ENCODE measurements at regions not wholly inside any gene's neighbourhood (a gene's known extent, or its start where the extent isn't known, plus 50 kb on each side); places are given as distances from the start of the nearest gene placed in this dataset.

- TF ChIP-seq CTCF (conservative IDR thresholded peaks at IDR 0.05 in 1 of 2, IDR thresholded peaks at IDR 0.05 in 1 of 2; ENCODE audit: extremely low read depth in 1 of 2, insufficient read depth in 1 of 2, low read depth in 1 of 2, low read length in 2 of 2) = no peak
- TF ChIP-seq EZH2 (IDR thresholded peaks at IDR 0.05; ENCODE audit: borderline replicate concordance, low read length) = no peak
Measured at GRCh38 chr6:92011681-92012245, 1407.6 kb downstream of the EPHA7 start.

Measured in mammary epithelial cell (primary cell).